HG03354 (cell line): ENCODE measurements at regions not wholly inside any gene's neighbourhood (a gene's known extent, or its start where the extent isn't known, plus 50 kb on each side); places are given as distances from the start of the nearest gene placed in this dataset.
"Not testable (repeated sequence)": the region's sequence is repeated elsewhere in the genome, so short reads cannot be mapped to it uniquely, and the experiment has no call there.

Source experiments
- ATAC-seq: cut with Tn5 transposase; IDR thresholded peaks from one replicate; pipeline ENCODE4 v1.9.1; 2021; ENCODE audit warnings: mild to moderate bottlenecking; ENCODE audit not compliant: unreplicated experiment, poor library complexity, severe bottlenecking

DNA sequence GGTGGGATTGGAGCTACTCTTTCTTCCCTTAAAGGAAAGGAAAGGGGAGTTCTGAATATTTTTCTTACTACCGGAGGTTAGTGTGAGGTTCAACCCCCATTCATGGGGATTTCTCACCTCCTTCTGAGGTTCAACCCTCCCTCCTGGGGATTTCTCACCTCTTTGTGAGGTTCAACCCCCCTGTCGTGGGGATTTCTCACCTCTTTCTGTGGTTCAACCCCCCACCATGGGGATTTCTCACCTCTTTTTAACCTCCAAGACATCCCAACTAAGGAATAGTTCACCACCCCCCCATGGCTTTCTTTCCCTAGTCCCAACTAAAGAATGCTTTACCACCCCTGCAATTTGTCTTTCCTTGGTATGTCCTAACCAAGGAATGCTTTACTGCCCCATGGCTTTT lies 520.3 kb downstream of the EDEM1 start:
- no peak for ATAC-seq

- ATAC-seq = no peak
These were observed 522.2 kb downstream of the EDEM1 start for GRCh38 chr3:5709714-5710113.

- ATAC-seq = no peak
These were observed 523.2 kb downstream of the EDEM1 start for GRCh38 chr3:5710718-5711117.

GRCh38 chr3:5717254-5717653 lies 529.7 kb downstream of the EDEM1 start:
- no peak for ATAC-seq

DNA sequence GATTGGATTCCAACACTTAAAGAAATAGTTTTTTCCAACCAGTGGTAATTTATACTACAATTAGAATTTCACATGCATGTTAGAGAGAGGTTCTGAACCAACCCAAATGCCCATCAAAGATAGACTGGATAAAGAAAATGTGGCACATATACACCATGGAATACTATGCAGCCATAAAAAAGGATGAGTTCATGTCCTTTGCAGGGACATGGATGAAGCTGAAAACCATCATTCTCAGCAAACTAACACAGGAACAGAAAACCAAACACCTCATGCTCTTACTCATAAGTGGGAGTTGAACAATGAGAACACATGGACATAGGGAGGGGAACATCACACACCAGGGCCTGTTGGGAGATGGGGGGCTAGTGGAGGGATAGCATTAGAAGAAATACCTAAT lies 532.2 kb downstream of the EDEM1 start:
- ATAC-seq = not testable (repeated sequence)

DNA sequence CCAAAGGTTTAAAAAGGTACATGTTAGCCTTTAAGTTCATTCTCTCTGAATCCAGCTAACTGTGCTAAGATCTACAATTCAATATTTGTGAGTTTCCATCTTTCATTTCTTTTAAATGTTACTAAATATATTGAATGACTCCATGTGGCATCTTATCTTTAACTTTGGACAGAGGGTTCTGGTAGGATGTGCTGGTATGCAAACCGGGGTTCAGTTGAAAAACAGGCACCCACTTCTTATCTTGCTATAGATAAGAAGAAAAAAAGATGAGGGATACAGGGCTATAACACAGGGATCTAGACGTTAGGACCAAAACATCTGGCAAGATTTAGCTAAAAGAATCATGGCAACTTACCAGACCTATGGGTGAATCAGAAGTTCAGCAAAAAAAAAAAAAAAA lies 538.3 kb downstream of the EDEM1 start:
- no peak for ATAC-seq

DNA sequence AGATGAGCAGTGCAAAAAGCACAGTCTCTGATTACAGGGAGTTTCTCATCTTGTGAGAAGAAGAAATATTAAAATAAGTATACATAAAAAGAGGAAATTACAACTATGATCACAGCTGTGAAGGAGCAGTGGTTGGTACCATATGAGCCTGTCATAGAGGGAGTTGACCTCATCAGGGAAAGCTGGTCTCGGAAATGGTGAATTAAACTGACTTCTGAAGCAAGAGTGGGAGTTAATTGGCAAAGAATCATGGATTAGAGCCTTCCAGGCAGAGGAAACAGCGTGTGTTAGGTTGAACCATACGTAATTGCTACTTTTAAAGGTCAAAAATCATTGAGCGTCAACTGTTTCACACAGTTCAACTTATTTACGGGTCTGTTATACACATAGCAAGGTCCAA lies 539.1 kb downstream of the EDEM1 start:
- ATAC-seq = no peak

DNA sequence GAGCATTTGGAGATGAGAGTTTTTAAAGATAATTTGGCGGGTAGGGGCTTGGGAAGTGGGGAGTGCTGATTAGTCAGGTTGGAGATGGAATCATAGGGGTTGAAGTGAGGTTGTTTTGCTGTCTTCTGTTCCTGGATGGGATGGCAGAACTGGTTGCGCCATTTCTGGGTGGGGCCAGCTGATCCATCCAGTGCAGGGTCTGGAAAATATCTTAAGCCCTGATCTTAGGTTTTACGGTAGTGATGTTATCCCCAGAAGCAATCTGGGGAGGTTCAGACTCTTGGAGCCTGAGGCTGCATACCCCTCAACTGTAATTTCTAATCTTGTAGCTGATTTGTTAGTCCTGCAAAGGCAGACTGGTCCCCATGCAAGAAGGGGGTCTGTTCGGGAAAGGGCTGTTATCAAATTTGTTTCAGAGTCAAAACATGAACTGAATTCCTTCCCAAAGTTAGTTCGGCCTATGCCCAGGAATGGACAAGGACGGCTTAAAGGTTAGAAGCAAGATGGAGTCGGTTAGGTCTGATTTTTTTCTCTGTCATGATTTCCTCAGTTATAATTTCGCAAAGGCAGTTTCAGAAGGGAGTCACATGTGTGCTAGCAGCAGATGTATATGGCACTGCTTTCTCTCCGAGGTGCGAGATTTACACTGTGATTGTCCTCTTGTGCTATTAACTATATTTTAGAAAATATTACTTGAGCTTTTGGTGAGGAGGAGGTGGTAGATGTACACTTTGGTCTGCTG lies 540.4 kb downstream of the EDEM1 start:
- no peak for ATAC-seq

GRCh38 chr3:5729852-5730251 lies 542.3 kb downstream of the EDEM1 start:
- no peak for ATAC-seq

GRCh38 chr3:5731100-5731499 lies 543.6 kb downstream of the EDEM1 start:
- ATAC-seq = peak; percentile 66

- ATAC-seq = no peak
These were observed 544.6 kb downstream of the EDEM1 start for GRCh38 chr3:5732081-5732480.

- no peak for ATAC-seq
These were observed 546.5 kb downstream of the EDEM1 start for GRCh38 chr3:5733995-5734394.

DNA sequence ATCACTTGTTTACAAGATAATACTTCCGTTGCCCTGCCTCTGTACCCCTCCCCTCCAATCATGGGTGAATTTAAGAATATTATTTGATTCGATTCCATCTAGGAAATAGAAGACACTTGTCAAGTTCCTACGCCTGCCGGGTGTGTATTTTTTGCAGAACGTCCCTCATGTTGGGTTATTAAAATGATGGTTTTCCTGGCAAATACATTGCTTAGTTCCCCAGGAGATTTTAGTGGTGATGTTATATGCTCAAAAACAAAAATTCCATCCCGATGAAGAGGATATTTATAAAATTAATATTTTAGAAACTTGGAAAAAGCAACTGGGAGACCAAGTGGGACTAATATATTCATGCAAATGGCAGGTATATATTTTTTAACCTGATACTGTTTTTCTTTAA lies 548.4 kb downstream of the EDEM1 start:
- ATAC-seq = no peak

GRCh38 chr3:5739299-5739935 lies 551.9 kb downstream of the EDEM1 start:
- no peak for ATAC-seq

- ATAC-seq = no peak
These were observed 552.4 kb downstream of the EDEM1 start for GRCh38 chr3:5739949-5740348.

- no peak for ATAC-seq
These were observed 553.5 kb downstream of the EDEM1 start for GRCh38 chr3:5741017-5741416.

- no peak for ATAC-seq
These were observed 562.6 kb downstream of the EDEM1 start for GRCh38 chr3:5750091-5750490.

- ATAC-seq = no peak
These were observed 563.5 kb downstream of the EDEM1 start for GRCh38 chr3:5750874-5751640.

DNA sequence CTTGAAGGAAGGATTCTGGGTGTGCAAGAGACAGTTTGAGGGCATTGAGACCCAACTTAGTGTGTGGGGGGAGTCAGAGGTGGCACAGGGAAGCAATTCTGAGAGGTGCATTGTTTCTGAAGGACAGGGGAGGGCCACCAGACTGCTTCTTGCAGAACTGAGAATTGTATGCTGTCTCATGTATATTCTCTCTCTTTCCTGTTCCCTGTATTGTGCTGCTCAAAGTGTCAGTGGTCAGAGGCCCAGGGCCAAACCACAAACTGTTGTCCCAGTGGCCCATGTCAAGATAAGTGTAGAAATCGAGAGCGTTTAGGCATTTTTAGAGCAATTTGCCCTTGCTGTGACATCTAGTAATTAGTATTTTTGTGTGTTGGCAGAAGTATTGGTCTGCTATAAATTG lies 567.1 kb downstream of the EDEM1 start:
- ATAC-seq = no peak

GRCh38 chr3:5756443-5756842 lies 568.9 kb downstream of the EDEM1 start:
- ATAC-seq = no peak
